Sigmoid colon (tissue), 6 donors: ENCODE measurements at regions not wholly inside any gene's neighbourhood (a gene's known extent, or its start where the extent isn't known, plus 50 kb on each side); places are given as distances from the start of the nearest gene placed in this dataset.

Source experiments
- DNase-seq: peaks from one replicate; pipeline ENCODE4 v3.0.0-alpha.2; 2019
- H3K27ac ChIP-seq, 4 donors: fragments of 200-600 bp; sonication (generic); one replicate each; pipeline ENCODE4 v1.5.1; 2016 to 2019; ENCODE audit warnings: mild to moderate bottlenecking in 1 of 4
- H3K27me3 ChIP-seq, 3 donors: fragments of 200-600 bp; sonication (generic); one replicate each; pipeline ENCODE4 v1.5.1; 2019; ENCODE audit warnings: mild to moderate bottlenecking in 1 of 3
- H3K36me3 ChIP-seq, 4 donors: fragments of 200-600 bp; sonication (generic); one replicate each; pipeline ENCODE4 v1.5.1; 2016 to 2019
- H3K4me1 ChIP-seq, 4 donors: fragments of 200-600 bp; sonication (generic); one replicate each; pipeline ENCODE4 v1.5.1; 2017 to 2019
- H3K4me3 ChIP-seq, 4 donors: fragments of 200-600 bp; sonication (generic); one replicate each; pipeline ENCODE4 v1.5.1; 2017 to 2019; ENCODE audit warnings: mild to moderate bottlenecking in 2 of 4, moderate library complexity in 1 of 4
- H3K9me3 ChIP-seq, 4 donors: fragments of 200-600 bp in 3 of 4; sonication (generic) in 3 of 4; one replicate each; pipeline versions ENCODE4 v1.5.1 to v1.6.1; 2013 to 2019
- POLR2AphosphoS5 ChIP-seq, 4 donors: sonication (generic); formaldehyde crosslinking; IDR thresholded peaks; one replicate each; pipeline ENCODE4 v1.6.1; 2017; ENCODE audit warnings: antibody characterized with exemption in 4 of 4
- WGBS, 2 donors: extraction: QIAGEN DNeasy Blood & Tissue Kit; methylation state at CpG; one replicate each; pipeline ENCODE4 v1.1.7; 2013; 5-methylcytosine and 5-hydroxymethylcytosine counted together
- intact Hi-C: fragments of 100-400 bp; cut with DNase I; formaldehyde crosslinking; loops from one replicate; pipeline ENCODE4 v1.15.1; 2023
- donor health status: healthy with polysubstance abuse.
- donor health status: healthy.

GRCh38 chr2:54020793-54021414 lies 50.1 kb upstream of the PSME4 start:
- H3K27ac ChIP-seq: peak overlapping the region in 3 of 4 donors; percentile 50 to 67 (median 60)
- TF ChIP-seq POLR2AphosphoS5 (IDR thresholded peaks at IDR 0.05): no peak
- WGBS, 2 donors: 97 to 98% methylated on average over 7 of the region's 7 CpGs

More at GRCh38 chr2:54020793-54021414, 50.1 kb upstream of the PSME4 start:
- Histone ChIP-seq H3K4me3 (no peak overlapping the region), H3K9me3 (peaks cover 0 to 4% (median 0%) of the 10 kb centered on the region in 4 donors), H3K36me3 (no peaks in the 10 kb centered on the region), H3K27me3 (no peaks in the 10 kb centered on the region), H3K4me1 (peaks cover 0 to 31% (median 16%) of the 10 kb centered on the region in 4 donors)
- intact Hi-C loops: no loop called here
- no peak for DNase-seq
